ENCODE measurements at regions not wholly inside any gene's neighbourhood (a gene's known extent, or its start where the extent isn't known, plus 50 kb on each side); places are given as distances from the start of the nearest gene placed in this dataset.
"Not testable (repeated sequence)": the region's sequence is repeated elsewhere in the genome, so short reads cannot be mapped to it uniquely, and the experiment has no call there.

GRCh38 chr6:168863467-168863866 lies 390.2 kb downstream of the THBS2 start:
- H3K27ac ChIP-seq: no peak overlapping the region
- no peak overlapping the region for H3K4me3 ChIP-seq
- peaks cover 3% of the 10 kb centered on the region; the same call in 1 of the 2 replicates for H3K9me3 ChIP-seq (replicated peaks)
- no peak for DNase-seq (ENCODE audit: low read depth in 1 of 2, low spot score in 2 of 2)
- no peaks in the 10 kb centered on the region for H3K4me1 ChIP-seq (replicated peaks)
- H3K27me3 ChIP-seq (replicated peaks): no peaks in the 10 kb centered on the region
- no peaks in the 10 kb centered on the region for H3K36me3 ChIP-seq

GRCh38 chr6:168862346-168862980 lies 391.2 kb downstream of the THBS2 start:
- H3K27me3 ChIP-seq (replicated peaks): no peaks in the 10 kb centered on the region
- peaks cover 3% of the 10 kb centered on the region; the same call in 1 of the 2 replicates for H3K9me3 ChIP-seq (replicated peaks)
- H3K4me1 ChIP-seq (replicated peaks): no peaks in the 10 kb centered on the region
- no peak overlapping the region for H3K27ac ChIP-seq
- no peaks in the 10 kb centered on the region for H3K36me3 ChIP-seq
- H3K4me3 ChIP-seq: no peak overlapping the region
- DNase-seq (ENCODE audit: low read depth in 1 of 2, low spot score in 2 of 2): no peak

GRCh38 chr6:168860987-168861386 lies 392.7 kb downstream of the THBS2 start:
- Histone ChIP-seq H3K27me3 (replicated peaks) (no peaks in the 10 kb centered on the region), H3K27ac (no peak overlapping the region), H3K4me1 (replicated peaks) (no peaks in the 10 kb centered on the region), H3K4me3 (no peak overlapping the region), H3K36me3 (no peaks in the 10 kb centered on the region), H3K9me3 (replicated peaks) (peaks cover 3% of the 10 kb centered on the region; the same call in 1 of the 2 replicates)
- DNase-seq (ENCODE audit: low read depth in 1 of 2, low spot score in 2 of 2): no peak

- no peak for DNase-seq (ENCODE audit: low read depth in 1 of 2, low spot score in 2 of 2)
- H3K9me3 ChIP-seq (replicated peaks): peaks cover 2% of the 10 kb centered on the region; the same call in 1 of the 2 replicates
- H3K27ac ChIP-seq: no peak overlapping the region
- no peak overlapping the region for H3K4me3 ChIP-seq
- H3K4me1 ChIP-seq (replicated peaks): no peaks in the 10 kb centered on the region
- no peaks in the 10 kb centered on the region for H3K27me3 ChIP-seq (replicated peaks)
- no peaks in the 10 kb centered on the region for H3K36me3 ChIP-seq
Observed at GRCh38 chr6:168860341-168860740, 393.3 kb downstream of the THBS2 start.

- Histone ChIP-seq H3K27me3 (replicated peaks) (no peaks in the 10 kb centered on the region), H3K4me3 (no peak overlapping the region), H3K4me1 (replicated peaks) (no peaks in the 10 kb centered on the region), H3K9me3 (replicated peaks) (no peaks in the 10 kb centered on the region; the same call in 1 of the 2 replicates), H3K36me3 (no peaks in the 10 kb centered on the region), H3K27ac (no peak overlapping the region)
- DNase-seq (ENCODE audit: low read depth in 1 of 2, low spot score in 2 of 2): no peak
Observed at GRCh38 chr6:168858926-168859325, 394.7 kb downstream of the THBS2 start.

GRCh38 chr6:168856914-168857313 lies 396.7 kb downstream of the THBS2 start:
- Histone ChIP-seq H3K4me3 (no peak overlapping the region), H3K4me1 (replicated peaks) (no peaks in the 10 kb centered on the region), H3K36me3 (no peaks in the 10 kb centered on the region), H3K27me3 (replicated peaks) (no peaks in the 10 kb centered on the region), H3K9me3 (replicated peaks) (no peaks in the 10 kb centered on the region), H3K27ac (no peak overlapping the region)
- no peak for DNase-seq (ENCODE audit: low read depth in 1 of 2, low spot score in 2 of 2)

- Histone ChIP-seq H3K36me3 (no peaks in the 10 kb centered on the region), H3K4me3 (no peak overlapping the region), H3K9me3 (replicated peaks) (no peaks in the 10 kb centered on the region), H3K4me1 (replicated peaks) (no peaks in the 10 kb centered on the region), H3K27me3 (replicated peaks) (no peaks in the 10 kb centered on the region), H3K27ac (no peak overlapping the region)
- no peak for DNase-seq (ENCODE audit: low read depth in 1 of 2, low spot score in 2 of 2)
Observed at GRCh38 chr6:168852376-168852884, 401.2 kb downstream of the THBS2 start.

GRCh38 chr6:168851460-168852375 lies 401.9 kb downstream of the THBS2 start:
- no peak overlapping the region for H3K4me3 ChIP-seq
- H3K4me1 ChIP-seq (replicated peaks): no peaks in the 10 kb centered on the region
- H3K9me3 ChIP-seq (replicated peaks): no peaks in the 10 kb centered on the region
- DNase-seq (ENCODE audit: low read depth in 1 of 2, low spot score in 2 of 2): no peak
- H3K27ac ChIP-seq: no peak overlapping the region
- no peaks in the 10 kb centered on the region for H3K27me3 ChIP-seq (replicated peaks)
- H3K36me3 ChIP-seq: no peaks in the 10 kb centered on the region

GRCh38 chr6:168850027-168850736 lies 403.5 kb downstream of the THBS2 start:
- H3K36me3 ChIP-seq; H3K27me3 ChIP-seq (replicated peaks); H3K4me1 ChIP-seq (replicated peaks); H3K27ac ChIP-seq; H3K4me3 ChIP-seq; H3K9me3 ChIP-seq (replicated peaks); DNase-seq (ENCODE audit: low read depth in 1 of 2, low spot score in 2 of 2): not testable (repeated sequence)

- H3K27ac ChIP-seq: no peak overlapping the region
- no peak for DNase-seq (ENCODE audit: low read depth in 1 of 2, low spot score in 2 of 2)
- no peaks in the 10 kb centered on the region for H3K27me3 ChIP-seq (replicated peaks)
- H3K36me3 ChIP-seq: no peaks in the 10 kb centered on the region
- H3K9me3 ChIP-seq (replicated peaks): no peaks in the 10 kb centered on the region
- no peaks in the 10 kb centered on the region for H3K4me1 ChIP-seq (replicated peaks)
- H3K4me3 ChIP-seq: no peak overlapping the region
Observed at GRCh38 chr6:168849459-168849858, 404.2 kb downstream of the THBS2 start.

- Histone ChIP-seq H3K27me3 (replicated peaks) (no peaks in the 10 kb centered on the region), H3K27ac (no peak overlapping the region), H3K4me3 (no peak overlapping the region), H3K4me1 (replicated peaks) (no peaks in the 10 kb centered on the region), H3K36me3 (no peaks in the 10 kb centered on the region), H3K9me3 (replicated peaks) (no peaks in the 10 kb centered on the region)
- no peak for DNase-seq (ENCODE audit: low read depth in 1 of 2, low spot score in 2 of 2)
Observed at GRCh38 chr6:168848797-168849196, 404.8 kb downstream of the THBS2 start.

GRCh38 chr6:168844821-168845609 lies 404.0 kb downstream of the SMOC2 start:
- Histone ChIP-seq H3K9me3 (replicated peaks) (no peaks in the 10 kb centered on the region; the same call in 1 of the 2 replicates), H3K27me3 (replicated peaks) (no peaks in the 10 kb centered on the region), H3K36me3 (no peaks in the 10 kb centered on the region), H3K4me1 (replicated peaks) (no peaks in the 10 kb centered on the region), H3K4me3 (no peak overlapping the region), H3K27ac (no peak overlapping the region)
- DNase-seq (ENCODE audit: low read depth in 1 of 2, low spot score in 2 of 2): no peak

- H3K36me3 ChIP-seq; H3K27ac ChIP-seq; H3K4me1 ChIP-seq (replicated peaks); DNase-seq (ENCODE audit: low read depth in 1 of 2, low spot score in 2 of 2); H3K27me3 ChIP-seq (replicated peaks); H3K9me3 ChIP-seq (replicated peaks); H3K4me3 ChIP-seq: not testable (repeated sequence)
Observed at GRCh38 chr6:168842632-168843212, 401.7 kb downstream of the SMOC2 start.
